ENCODE measurements at regions not wholly inside any gene's neighbourhood (a gene's known extent, or its start where the extent isn't known, plus 50 kb on each side); places are given as distances from the start of the nearest gene placed in this dataset.

DNA sequence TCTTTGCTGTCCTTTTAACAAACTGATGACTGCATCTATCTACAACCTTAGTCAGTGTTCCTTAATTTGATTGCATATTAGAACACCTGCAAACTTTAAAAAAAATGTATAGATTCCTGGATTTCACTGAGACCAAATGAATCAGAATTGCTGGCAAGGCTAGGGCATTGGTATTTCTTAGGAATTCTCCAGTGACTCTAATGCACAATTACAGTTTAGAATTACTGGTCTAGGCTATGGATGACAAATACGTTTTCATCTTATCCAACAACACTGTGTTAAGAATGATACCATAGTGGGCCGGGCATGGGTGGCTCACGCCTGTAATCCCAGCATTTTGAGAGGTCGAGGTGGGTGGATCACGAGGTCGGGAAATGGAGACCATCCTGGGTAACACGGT lies 545.9 kb upstream of the RIOK2 start:
- no peak for DNase-seq (ENCODE audit: low spot score)

DNA sequence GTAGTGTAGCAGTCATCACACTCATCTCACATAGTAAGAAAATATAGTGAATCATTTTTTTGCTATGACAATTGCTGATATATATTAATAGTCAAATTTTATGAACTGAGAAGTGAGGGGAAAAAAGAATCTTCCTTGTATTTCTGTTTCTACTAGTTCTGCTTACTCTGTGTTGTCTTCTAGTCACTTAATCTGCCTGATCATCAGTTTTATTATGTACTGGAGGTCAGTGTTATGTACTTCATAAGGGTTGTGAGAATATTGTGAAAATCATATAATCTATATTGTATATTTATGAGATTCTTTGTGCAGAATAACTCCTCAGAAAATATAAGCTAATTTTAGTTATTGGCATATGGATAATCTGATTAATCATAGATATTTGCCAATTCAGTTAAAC lies 546.9 kb upstream of the RIOK2 start:
- no peak for DNase-seq (ENCODE audit: low spot score)

DNA sequence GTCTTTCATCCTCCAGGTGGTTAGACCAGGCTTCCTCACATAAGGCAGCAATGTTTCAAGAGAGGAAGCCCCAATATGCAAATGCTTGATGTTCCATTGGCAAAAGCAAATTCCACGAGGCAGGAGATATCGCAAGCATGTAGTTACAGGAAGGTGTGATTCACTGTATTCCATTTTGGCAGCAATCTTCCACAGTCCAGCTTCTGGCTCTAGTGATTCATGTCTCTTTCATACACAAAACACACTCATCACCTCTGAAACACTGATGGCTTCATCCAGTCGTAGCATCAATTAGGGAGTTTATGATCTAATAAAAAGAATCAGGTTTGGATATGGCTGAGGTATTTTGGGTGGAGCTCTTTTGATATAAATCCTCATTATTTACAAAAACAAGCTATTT lies 552.2 kb upstream of the RIOK2 start:
- no peak for DNase-seq (ENCODE audit: low spot score)

DNA sequence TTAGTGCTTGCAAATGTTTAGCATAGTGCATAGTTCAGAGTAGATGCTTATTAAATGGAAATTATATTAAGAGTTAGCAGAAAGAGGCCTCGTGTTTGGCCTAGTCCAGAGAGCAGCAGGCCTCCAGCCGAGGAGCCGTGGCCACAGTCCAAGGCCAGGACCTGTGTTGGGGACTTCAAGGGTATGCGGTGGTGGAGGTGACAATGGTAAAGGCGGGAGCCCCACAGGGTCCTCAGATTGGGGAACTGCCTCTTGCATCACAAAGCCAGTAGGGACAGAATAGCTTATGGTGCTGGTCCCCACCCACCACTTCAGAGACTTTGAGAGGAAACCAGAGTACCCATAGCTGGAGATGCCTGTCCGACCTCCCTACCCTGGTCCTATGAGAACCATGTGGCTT lies 554.6 kb upstream of the RIOK2 start:
- no peak for DNase-seq (ENCODE audit: low spot score)

- no peak for DNase-seq (ENCODE audit: low spot score)
These were observed 562.8 kb upstream of the RIOK2 start for GRCh38 chr5:97745817-97746216.

GRCh38 chr5:97750576-97750975 lies 567.5 kb upstream of the RIOK2 start:
- no peak for DNase-seq (ENCODE audit: low spot score)

- no peak for DNase-seq (ENCODE audit: low spot score)
These were observed 568.5 kb upstream of the RIOK2 start for GRCh38 chr5:97751540-97751939.

DNA sequence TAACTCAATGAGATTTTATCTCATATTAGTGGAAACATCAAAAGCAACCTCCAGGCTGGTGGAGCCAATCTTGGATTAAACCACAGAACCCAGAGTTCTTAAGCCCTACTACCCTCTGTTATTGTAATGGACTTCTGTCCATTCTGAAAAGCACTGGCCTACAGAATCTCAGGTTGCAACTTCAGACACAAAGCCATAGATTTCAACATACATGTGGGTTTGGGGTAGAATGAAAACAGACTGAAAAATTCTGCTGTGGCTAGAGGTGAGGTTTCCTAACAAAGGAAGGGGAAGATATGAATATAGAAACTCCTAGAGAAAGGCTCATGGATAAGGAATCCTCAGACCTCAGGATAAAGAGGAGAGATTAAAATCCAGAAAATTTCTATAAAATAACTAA lies 569.8 kb upstream of the RIOK2 start:
- no peak for DNase-seq (ENCODE audit: low spot score)

DNA sequence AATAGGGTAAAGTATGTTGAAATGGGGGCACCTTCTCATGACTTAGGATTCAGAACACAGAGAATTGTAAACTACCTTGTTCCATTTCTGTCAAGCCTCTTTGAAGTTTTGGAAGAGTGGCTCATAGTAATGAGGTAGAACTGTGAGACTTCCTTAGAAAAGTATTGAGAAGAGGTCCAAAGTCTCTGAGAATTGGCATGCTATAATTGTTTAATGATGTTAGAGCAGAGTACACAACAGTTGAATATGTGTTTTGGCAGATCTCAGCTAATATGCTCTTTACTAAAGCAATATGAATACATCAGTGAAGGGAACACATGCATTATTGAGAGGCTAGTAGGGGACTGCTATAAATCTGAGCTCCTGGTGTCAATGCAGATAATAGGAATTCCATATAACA lies 579.4 kb upstream of the RIOK2 start:
- DNase-seq (ENCODE audit: low spot score), result no peak

GRCh38 chr5:97764700-97765099 lies 581.7 kb upstream of the RIOK2 start:
- peak; percentile 0 for DNase-seq (ENCODE audit: low spot score)

DNA sequence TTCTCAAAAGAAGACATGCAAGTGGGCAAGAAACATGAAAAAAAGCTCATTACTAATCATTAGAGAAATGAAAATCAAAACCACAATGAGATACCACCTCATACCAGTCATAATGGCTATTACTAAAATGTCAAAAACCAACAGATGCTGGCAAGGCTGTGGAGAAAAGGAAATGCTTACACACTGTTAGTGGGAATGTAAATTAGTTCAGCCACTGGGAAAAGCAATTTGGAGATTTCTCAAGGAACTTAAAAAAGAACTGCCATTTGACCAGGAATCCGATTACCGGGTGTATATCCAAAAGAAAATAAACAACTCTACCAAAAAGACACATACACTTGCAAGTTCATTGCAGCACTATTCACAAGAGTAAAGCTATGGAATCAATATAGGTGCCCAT lies 595.4 kb upstream of the RIOK2 start:
- no peak for DNase-seq (ENCODE audit: low spot score)

- DNase-seq (ENCODE audit: low spot score), result no peak
These were observed 605.3 kb upstream of the RIOK2 start for GRCh38 chr5:97788369-97788768.

DNA sequence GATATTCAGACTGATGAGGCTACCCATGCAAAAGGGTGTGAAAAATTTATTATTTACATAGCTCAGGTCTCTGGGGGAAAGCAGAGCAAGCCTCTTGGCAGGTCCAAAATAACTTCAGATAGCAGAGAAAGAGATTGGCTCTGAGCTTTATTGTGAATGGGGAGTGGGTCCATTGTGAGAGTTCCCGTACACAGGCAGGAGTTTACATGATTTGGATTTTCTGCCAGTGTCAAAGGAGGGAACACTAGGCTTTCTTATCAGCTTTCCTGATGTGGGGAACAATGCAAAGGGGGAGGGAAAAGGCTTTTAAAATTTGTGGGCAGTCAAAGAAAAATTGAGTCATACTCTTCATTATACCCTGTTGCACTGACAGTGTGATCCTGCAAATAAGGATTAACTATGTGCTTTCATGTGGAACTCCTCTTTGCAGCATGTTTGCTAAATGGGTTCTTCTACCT lies 615.0 kb upstream of the RIOK2 start:
- no peak for DNase-seq (ENCODE audit: low spot score)

- no peak for DNase-seq (ENCODE audit: low spot score)
These were observed 618.4 kb upstream of the RIOK2 start for GRCh38 chr5:97801461-97801860.

DNA sequence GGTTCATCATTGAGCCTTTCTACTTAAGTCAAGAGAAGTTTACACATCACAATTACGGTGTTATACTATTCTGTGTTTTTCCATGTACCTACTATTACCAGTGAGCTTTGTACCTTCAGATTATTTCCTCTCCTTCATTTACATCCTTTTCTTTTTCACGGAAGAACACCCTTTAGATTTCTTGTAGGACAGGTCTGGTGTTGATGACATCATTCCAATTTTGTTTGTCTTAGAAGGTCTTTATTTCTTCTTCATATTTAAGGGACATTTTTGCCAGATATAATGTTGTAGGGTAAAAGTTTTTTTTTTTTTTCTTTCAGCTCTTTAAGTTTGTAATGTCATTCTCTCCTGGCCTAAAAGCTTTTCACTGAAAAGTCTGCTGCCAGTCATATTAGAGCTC lies 637.1 kb upstream of the RIOK2 start:
- no peak for DNase-seq (ENCODE audit: low spot score)

DNA sequence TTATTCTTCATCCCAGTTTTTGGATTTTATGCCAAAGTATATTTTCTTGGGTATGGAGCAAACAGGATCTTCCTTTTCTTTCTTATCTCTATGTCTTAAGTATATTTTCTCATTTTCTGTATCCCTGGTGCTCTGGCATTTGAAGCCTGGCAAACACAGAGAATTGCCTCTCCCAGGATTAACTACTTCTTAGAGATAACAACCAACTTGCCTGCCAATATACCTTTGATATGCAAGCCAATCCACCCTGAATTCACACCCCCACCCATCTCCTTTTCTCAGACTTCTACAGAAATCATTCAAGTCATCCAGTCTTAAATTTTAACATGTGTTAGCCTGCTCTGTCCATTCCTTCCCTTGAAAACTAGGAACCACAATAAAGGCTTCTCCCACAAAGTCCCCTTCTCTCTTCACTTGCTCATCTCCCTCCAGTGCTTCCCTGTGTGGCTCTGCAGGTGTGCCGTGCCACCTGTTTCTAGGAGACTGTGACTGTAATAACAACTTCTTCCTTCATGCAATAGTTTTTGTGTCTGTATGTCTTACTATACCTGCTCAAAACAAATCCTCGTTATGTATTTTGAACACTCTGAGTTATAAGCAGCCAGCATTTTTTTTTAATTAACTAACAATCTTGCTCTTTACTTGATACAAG lies 649.7 kb upstream of the RIOK2 start:
- DNase-seq (ENCODE audit: low spot score), result no peak

GRCh38 chr5:97834561-97834960 lies 651.5 kb upstream of the RIOK2 start:
- no peak for DNase-seq (ENCODE audit: low spot score)

- no peak for DNase-seq (ENCODE audit: low spot score)
These were observed 652.1 kb upstream of the RIOK2 start for GRCh38 chr5:97835112-97835511.

DNA sequence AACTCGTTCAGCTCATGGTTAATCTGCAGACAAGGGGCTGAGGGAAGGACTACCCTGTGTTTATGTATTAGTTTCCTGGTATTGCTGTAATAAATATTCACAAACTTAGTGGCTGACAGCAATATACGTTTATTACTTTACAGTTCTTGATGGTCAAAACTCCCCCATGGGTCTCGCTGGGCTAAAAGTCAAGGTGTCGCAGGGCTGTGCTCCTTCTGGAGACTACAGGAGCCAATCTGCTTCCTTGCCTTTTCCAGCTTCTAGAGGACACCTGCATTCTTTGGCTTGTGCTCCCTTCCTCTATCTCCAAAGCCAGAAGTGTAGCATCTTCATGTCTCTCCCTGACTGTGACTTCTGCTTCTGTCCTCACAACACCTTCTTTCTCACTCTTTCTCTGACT lies 653.8 kb upstream of the RIOK2 start:
- DNase-seq (ENCODE audit: low spot score), result no peak

DNA sequence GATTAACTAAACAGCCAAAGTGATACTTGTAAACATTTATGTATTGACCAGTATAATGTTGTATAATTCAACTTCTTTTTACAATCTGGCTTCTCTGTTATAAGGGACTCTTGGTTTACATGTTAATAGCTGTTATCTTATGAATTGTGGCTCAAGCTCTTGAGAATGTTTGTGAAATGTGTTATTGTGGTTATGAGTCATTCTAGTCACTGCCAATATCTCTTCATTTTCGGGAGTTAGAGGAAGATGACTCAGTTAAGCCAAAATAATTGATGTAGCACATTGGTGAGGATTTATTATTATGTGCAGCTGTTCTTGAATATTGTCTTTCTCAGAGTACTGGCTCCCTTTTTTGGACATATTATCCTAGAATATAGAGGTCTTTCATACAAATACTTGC lies 655.2 kb upstream of the RIOK2 start:
- peak; percentile 42 for DNase-seq (ENCODE audit: low spot score)

DNA sequence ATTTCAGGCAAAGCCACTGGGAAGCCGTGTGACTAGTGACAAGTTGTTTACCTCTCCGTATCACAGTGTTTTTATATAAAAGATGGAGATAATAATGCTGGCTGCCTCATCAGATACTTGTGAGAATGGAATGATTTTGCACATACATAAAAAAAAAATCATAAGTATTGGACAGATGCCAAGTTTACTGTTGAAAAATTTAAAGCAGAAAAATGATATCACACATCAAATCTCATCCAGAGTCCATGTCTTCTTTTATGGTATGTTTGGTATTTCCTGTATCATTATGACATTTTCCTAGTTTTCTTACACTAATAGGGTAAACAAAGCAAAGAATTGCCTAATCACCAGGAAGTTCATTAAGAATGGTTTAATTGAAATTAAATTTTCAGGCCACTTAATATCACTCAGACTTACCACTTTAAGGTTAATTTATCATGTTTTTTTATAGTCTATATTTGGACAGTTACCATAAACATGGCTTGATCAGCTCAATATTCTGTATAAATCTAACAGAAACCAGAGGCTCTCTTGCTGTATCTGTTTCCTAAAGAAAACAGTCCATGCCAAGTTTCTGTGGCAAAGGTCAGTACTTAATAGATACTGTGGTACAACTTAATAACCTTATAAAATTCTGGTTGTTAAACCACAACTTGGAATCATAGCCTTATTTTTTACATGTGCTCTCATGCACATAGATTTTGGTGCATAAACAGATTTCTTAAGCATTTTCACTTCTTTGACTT lies 656.5 kb upstream of the RIOK2 start:
- DNase-seq (ENCODE audit: low spot score), result no peak

- DNase-seq (ENCODE audit: low spot score), result no peak
These were observed 657.6 kb upstream of the RIOK2 start for GRCh38 chr5:97840643-97841042.

DNA sequence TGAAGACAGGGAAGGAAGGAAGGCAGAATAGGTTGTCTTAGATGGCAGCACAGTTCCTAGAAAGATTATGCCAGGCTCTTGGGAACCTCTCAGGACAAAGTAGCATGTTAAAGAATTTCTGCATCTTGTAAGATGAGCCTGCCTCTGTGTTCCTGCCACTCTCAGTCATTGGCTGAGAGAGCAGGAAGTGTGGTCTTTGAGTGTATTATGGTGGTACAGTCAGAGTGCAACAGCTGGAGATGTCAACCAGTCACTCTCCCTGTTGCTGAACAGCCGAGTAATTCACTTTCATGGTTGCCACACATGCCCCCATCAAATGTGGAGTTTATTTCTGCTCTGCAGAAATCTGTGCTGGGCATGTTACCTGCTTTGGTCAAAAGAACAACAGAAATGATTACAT lies 659.6 kb upstream of the RIOK2 start:
- DNase-seq (ENCODE audit: low spot score), result no peak

DNA sequence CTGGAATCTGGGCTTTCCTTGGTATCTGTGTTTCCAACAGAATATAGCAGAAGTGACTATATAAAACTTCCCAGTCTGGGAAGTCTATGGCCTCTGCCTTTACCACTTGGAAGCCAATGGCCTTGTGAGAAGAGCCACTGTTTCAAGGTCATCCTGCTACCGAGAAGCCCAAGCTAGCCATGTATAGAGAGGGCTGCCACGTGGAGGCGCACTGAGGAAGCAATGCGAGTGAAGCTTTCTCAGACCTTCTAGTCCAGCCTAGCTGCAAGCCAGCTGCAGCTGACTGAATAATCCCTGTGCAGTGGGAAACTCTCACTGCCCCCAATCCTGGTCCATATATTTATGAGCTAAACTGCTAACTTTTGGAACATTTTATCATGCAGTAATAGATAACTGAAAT lies 661.8 kb upstream of the RIOK2 start:
- no peak for DNase-seq (ENCODE audit: low spot score)
